A673 (cell line): ENCODE measurements at regions not wholly inside any gene's neighbourhood (a gene's known extent, or its start where the extent isn't known, plus 50 kb on each side); places are given as distances from the start of the nearest gene placed in this dataset.

ENCODE experiments used
- EZH2 ChIP-seq: fragments of 200-600 bp; sonication (generic); IDR thresholded peaks from 2 replicates; pipeline ENCODE4 v1.6.1; 2017; ENCODE audit warnings: borderline replicate concordance, low read depth, mild to moderate bottlenecking, mixed read lengths, antibody characterized with exemption, low read length; ENCODE audit not compliant: poor library complexity, severe bottlenecking
- TF ChIP-seq, protein P1 (sequence below): fragments of 300-800, 200-600 bp; sonication (generic); conservative IDR thresholded peaks from 2 replicates; pipeline ENCODE4 v1.5.1; 2017; ENCODE audit warnings: low read depth, mild to moderate bottlenecking, antibody characterized with exemption, low read length, moderate library complexity, mixed read lengths

DNA sequence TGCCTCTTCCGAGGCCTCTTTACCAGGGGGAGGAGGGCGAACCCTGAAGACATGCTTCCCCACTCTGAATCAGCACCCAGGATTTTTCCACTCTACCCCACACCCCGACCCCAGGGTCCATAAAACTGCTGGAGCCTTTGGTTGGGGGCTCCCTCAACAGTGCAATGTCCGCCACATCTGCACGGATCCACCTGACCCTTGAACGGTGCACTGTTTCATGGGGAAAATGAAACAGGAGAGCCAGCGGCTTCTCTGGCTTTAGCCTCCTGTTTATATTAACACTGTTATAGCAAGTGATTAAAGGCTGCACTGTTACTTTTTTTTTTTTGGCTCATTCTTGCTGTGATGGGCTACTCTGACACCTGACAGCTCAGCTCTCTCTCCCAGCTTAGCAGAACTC is 124.1 kb upstream of the DLG1 start:
- TF ChIP-seq, protein P1, sequence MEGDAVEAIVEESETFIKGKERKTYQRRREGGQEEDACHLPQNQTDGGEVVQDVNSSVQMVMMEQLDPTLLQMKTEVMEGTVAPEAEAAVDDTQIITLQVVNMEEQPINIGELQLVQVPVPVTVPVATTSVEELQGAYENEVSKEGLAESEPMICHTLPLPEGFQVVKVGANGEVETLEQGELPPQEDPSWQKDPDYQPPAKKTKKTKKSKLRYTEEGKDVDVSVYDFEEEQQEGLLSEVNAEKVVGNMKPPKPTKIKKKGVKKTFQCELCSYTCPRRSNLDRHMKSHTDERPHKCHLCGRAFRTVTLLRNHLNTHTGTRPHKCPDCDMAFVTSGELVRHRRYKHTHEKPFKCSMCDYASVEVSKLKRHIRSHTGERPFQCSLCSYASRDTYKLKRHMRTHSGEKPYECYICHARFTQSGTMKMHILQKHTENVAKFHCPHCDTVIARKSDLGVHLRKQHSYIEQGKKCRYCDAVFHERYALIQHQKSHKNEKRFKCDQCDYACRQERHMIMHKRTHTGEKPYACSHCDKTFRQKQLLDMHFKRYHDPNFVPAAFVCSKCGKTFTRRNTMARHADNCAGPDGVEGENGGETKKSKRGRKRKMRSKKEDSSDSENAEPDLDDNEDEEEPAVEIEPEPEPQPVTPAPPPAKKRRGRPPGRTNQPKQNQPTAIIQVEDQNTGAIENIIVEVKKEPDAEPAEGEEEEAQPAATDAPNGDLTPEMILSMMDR: no peak
- no peak for TF ChIP-seq EZH2
